Prostate gland (tissue), 2 donors: ENCODE measurements at regions not wholly inside any gene's neighbourhood (a gene's known extent, or its start where the extent isn't known, plus 50 kb on each side); places are given as distances from the start of the nearest gene placed in this dataset.

Experiments
- POLR2AphosphoS5 ChIP-seq: sonication (generic); formaldehyde crosslinking; IDR thresholded peaks from one replicate; pipeline ENCODE4 v1.6.1; 2017; ENCODE audit warnings: antibody characterized with exemption
- TF ChIP-seq, protein P1 (sequence below), 4 experiments: fragments of 200-600 bp in 2 of 4; fragments of 450-650 bp in 2 of 4; sonication (generic) in 2 of 4; IDR thresholded peaks; 1 replicate in 3 of 4; 2 replicates in 1 of 4; pipeline ENCODE4 v1.5.1; 2016 to 2019; ENCODE audit warnings: antibody characterized with exemption in 4 of 4, mild to moderate bottlenecking in 2 of 4, moderate library complexity in 2 of 4

DNA sequence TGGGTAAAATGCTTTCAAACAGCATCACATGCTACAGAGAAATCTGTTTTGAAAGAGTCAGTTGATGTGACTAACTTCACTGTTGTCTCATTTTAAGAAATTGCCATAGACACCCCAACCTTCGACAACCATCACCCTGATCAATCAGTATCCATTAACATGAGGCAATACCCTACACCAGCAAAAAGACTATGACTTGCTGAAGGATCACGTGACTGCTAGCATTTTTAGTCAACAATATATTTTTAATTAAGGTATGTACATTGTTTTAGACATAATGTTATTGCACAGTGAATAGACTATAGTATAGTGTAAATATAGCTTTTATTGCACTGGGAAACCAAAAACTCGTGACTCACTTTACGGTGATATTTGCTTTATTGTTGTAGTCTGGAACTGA lies 200.0 kb upstream of the ARHGAP24 start:
- no peak for TF ChIP-seq POLR2AphosphoS5
- TF ChIP-seq, protein P1, sequence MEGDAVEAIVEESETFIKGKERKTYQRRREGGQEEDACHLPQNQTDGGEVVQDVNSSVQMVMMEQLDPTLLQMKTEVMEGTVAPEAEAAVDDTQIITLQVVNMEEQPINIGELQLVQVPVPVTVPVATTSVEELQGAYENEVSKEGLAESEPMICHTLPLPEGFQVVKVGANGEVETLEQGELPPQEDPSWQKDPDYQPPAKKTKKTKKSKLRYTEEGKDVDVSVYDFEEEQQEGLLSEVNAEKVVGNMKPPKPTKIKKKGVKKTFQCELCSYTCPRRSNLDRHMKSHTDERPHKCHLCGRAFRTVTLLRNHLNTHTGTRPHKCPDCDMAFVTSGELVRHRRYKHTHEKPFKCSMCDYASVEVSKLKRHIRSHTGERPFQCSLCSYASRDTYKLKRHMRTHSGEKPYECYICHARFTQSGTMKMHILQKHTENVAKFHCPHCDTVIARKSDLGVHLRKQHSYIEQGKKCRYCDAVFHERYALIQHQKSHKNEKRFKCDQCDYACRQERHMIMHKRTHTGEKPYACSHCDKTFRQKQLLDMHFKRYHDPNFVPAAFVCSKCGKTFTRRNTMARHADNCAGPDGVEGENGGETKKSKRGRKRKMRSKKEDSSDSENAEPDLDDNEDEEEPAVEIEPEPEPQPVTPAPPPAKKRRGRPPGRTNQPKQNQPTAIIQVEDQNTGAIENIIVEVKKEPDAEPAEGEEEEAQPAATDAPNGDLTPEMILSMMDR (IDR thresholded peaks at IDR 0.05), result no peak
